ENCODE measurements at regions not wholly inside any gene's neighbourhood (a gene's known extent, or its start where the extent isn't known, plus 50 kb on each side); places are given as distances from the start of the nearest gene placed in this dataset.

DNA sequence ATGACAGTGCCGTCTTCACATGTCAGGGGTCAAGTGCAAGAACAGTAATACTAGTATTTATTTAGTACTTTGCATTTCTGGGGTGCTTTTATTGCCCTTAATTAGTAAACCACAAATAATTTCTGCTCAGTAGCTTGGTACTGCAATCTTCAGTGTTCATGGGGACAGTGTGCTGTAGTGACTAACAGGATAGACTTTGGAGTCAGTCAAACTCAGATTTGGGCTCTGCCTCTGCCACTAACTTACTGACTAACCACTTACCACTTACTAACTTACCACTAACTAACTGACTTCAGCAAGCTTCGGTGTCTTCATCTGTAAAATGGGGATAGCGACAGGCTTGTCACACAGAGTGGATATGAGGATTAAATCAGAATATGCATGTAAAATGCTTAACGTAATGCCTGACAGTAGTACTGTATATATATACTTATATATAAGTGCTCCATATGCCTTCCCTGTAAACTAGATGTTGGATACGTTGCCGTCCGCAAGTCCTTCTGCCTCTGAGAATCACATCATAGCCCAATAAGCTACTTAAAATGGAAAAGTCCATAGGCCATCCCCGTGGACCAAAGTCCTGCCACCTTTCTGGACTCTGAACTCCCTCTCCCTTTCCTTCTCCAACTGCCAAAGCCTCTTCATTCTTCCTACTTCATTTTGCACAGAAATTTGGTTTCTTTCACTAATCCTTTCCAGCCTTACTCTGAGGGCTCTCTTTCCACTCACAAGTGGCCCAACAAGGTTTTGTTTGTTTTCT, 158.1 kb downstream of the ZIC5 start:
- Histone ChIP-seq H3K27me3 (ENCODE audit: control insufficient read depth in 1 of 2, insufficient read depth in 2 of 2, low read length in 2 of 2) (no peaks in the 10 kb centered on the region), H3K4me3 (ENCODE audit: low read depth in 1 of 2, low read length in 2 of 2) (no peak overlapping the region), H3K9ac (ENCODE audit: low read length) (no peak overlapping the region), H3K9me3 (ENCODE audit: low read length) (no peaks in the 10 kb centered on the region), H3K36me3 (ENCODE audit: insufficient read depth, low read length) (no peaks in the 10 kb centered on the region), H3K27ac (ENCODE audit: low read depth, low read length) (no peak overlapping the region), H3K4me1 (ENCODE audit: insufficient read depth, low read length) (no peaks in the 10 kb centered on the region)

DNA sequence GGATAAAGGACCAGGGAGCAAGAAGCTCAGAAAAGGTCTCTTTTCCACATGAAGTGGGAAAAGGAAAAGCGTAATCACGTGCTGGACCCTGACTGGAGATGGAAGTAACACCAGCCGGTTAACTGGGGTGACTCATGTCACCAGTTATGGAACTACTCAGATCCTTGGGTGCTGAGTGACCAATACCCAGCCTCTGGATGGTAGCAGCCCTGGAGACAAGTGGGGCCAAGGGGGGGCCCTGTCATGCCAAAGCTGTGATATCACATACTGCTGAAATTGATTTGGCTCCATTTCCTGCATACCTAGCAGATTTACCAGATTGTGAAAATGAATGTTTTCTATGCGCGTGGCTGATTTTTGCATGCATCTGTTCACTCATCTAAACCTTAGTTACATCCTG, 158.9 kb downstream of the ZIC5 start:
- H3K36me3 ChIP-seq (ENCODE audit: insufficient read depth, low read length) = no peaks in the 10 kb centered on the region
- no peak overlapping the region for H3K27ac ChIP-seq (ENCODE audit: low read depth, low read length)
- no peak overlapping the region for H3K4me3 ChIP-seq (ENCODE audit: low read depth in 1 of 2, low read length in 2 of 2)
- no peaks in the 10 kb centered on the region for H3K9me3 ChIP-seq (ENCODE audit: low read length)
- no peaks in the 10 kb centered on the region for H3K4me1 ChIP-seq (ENCODE audit: insufficient read depth, low read length)
- H3K9ac ChIP-seq (ENCODE audit: low read length) = no peak overlapping the region
- H3K27me3 ChIP-seq (ENCODE audit: control insufficient read depth in 1 of 2, insufficient read depth in 2 of 2, low read length in 2 of 2) = no peaks in the 10 kb centered on the region

DNA sequence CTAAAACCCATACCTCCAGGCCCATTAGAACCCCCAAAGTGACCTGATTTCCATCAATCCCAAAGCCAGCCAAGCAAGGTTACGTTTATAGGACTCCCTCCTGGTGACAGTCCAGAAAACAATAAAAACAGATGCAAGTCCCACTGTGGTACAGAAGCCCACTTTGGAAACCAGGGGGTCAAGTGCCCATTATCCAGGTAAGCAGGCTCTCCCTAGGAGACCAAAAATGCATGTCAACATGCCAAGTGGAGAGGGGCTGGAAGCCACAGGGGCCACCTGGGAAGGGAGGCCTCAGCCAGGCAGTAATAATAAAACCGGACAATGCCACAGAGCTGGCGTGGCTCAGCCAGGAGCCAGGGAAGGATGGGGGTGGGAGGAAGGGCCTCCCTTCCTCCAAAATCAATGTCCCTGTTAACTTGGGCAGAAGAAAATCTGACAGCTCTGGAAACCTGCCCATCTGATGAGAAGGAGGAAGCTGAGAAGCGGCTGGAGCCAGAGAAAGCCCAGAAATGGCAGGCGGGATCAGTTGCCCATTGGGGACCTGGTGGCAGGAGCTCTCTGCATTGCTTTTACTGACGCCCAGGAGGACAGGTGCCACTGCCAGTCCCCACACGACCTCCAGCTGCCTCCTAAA, 160.4 kb downstream of the ZIC5 start:
- Histone ChIP-seq H3K9ac (ENCODE audit: low read length) (no peak overlapping the region), H3K9me3 (ENCODE audit: low read length) (no peaks in the 10 kb centered on the region), H3K4me1 (ENCODE audit: insufficient read depth, low read length) (no peaks in the 10 kb centered on the region), H3K4me3 (ENCODE audit: low read depth in 1 of 2, low read length in 2 of 2) (no peak overlapping the region), H3K36me3 (ENCODE audit: insufficient read depth, low read length) (no peaks in the 10 kb centered on the region), H3K27me3 (ENCODE audit: control insufficient read depth in 1 of 2, insufficient read depth in 2 of 2, low read length in 2 of 2) (no peaks in the 10 kb centered on the region), H3K27ac (ENCODE audit: low read depth, low read length) (no peak overlapping the region)

DNA sequence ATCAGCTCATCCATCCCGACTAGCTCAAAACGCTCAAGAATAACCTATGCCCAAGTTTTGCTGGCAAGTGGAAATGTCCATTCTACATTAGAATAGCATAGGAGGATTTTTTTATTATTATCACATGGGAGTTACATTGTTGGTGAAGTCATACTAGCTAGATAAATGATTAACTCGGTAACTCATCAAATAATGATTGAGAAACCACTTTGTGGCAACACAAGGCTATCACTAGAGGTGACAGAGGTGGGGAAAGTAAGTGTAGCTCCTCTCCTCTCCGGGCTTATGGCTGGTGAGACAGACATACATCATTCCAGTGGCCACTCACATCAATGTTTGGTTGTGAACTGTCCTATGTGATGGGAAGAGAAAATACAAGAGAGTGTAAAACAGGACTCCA, 161.6 kb downstream of the ZIC5 start:
- no peaks in the 10 kb centered on the region for H3K36me3 ChIP-seq (ENCODE audit: insufficient read depth, low read length)
- H3K4me1 ChIP-seq (ENCODE audit: insufficient read depth, low read length) = no peaks in the 10 kb centered on the region
- no peak overlapping the region for H3K4me3 ChIP-seq (ENCODE audit: low read depth in 1 of 2, low read length in 2 of 2)
- no peaks in the 10 kb centered on the region for H3K9me3 ChIP-seq (ENCODE audit: low read length)
- H3K27ac ChIP-seq (ENCODE audit: low read depth, low read length) = no peak overlapping the region
- H3K27me3 ChIP-seq (ENCODE audit: control insufficient read depth in 1 of 2, insufficient read depth in 2 of 2, low read length in 2 of 2) = no peaks in the 10 kb centered on the region
- no peak overlapping the region for H3K9ac ChIP-seq (ENCODE audit: low read length)

DNA sequence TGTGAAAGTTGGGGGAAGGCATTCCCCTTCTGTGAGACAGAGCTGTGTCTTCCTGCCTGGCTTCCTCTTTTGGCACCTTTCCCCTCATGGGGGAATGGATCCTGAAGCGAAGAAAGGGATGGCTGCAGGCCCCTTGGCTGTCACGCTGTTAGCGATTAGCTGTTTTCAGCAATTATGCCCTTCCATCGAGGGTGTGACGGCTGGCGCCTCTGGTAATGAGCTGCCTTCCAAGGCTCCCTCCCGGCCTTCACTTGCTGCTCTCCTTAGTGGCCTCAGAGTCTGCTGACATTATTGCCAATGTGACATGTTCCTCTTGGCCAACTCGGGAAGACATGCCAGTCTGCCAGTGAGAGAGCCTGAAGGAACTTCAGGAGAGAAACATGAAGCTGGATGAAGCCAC, 162.1 kb downstream of the ZIC5 start:
- H3K9ac ChIP-seq (ENCODE audit: low read length) = no peak overlapping the region
- no peaks in the 10 kb centered on the region for H3K27me3 ChIP-seq (ENCODE audit: control insufficient read depth in 1 of 2, insufficient read depth in 2 of 2, low read length in 2 of 2)
- no peaks in the 10 kb centered on the region for H3K9me3 ChIP-seq (ENCODE audit: low read length)
- H3K4me1 ChIP-seq (ENCODE audit: insufficient read depth, low read length) = no peaks in the 10 kb centered on the region
- H3K36me3 ChIP-seq (ENCODE audit: insufficient read depth, low read length) = no peaks in the 10 kb centered on the region
- H3K27ac ChIP-seq (ENCODE audit: low read depth, low read length) = no peak overlapping the region
- H3K4me3 ChIP-seq (ENCODE audit: low read depth in 1 of 2, low read length in 2 of 2) = no peak overlapping the region

DNA sequence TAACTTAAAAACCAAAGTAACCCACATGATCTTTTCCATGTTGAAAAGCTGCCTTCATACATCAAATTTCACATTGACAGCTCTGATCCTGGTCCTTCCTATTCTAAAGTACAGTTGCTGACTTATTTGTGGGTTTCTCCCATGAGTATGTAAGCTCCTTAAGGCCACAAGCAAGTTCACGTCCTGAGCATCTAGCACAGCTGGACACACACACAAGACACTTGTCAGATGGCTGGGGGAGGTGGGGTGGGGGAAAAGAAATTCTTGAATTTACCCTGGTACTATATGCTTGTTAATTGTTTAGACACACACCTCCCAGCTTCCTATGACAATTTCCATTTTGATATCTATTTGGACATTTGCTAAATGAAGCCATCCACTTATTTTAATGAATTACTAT, 162.8 kb downstream of the ZIC5 start:
- Histone ChIP-seq H3K36me3 (ENCODE audit: insufficient read depth, low read length) (no peaks in the 10 kb centered on the region), H3K9ac (ENCODE audit: low read length) (no peak overlapping the region)

DNA sequence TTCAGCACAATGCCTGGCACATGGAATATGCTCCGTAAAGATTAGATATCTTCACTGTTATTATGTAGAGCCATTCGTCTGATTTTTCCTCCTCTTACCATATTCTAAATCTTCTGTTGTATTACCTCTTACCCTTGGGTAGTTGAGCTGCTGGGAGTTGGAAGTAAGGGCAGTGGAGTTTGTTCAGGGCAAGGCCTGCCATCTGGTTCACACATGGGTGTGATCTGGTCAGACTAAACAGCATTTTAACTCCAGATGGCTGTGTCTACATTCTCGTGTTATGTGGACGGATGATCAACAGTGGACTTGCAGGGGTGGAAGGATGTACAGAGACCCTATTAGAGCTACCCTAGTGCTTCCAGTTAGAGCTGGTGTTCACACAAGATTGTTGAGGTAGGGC, 164.9 kb downstream of the ZIC5 start:
- no peaks in the 10 kb centered on the region for H3K4me1 ChIP-seq (ENCODE audit: insufficient read depth, low read length)
- no peaks in the 10 kb centered on the region for H3K27me3 ChIP-seq (ENCODE audit: control insufficient read depth in 1 of 2, insufficient read depth in 2 of 2, low read length in 2 of 2)
- H3K9me3 ChIP-seq (ENCODE audit: low read length) = no peaks in the 10 kb centered on the region
- H3K4me3 ChIP-seq (ENCODE audit: low read depth in 1 of 2, low read length in 2 of 2) = no peak overlapping the region
- no peak overlapping the region for H3K9ac ChIP-seq (ENCODE audit: low read length)
- H3K27ac ChIP-seq (ENCODE audit: low read depth, low read length) = no peak overlapping the region
- H3K36me3 ChIP-seq (ENCODE audit: insufficient read depth, low read length) = no peaks in the 10 kb centered on the region

More for the DNA sequence above, 162.8 kb downstream of the ZIC5 start:
- no peaks in the 10 kb centered on the region for H3K27me3 ChIP-seq (ENCODE audit: control insufficient read depth in 1 of 2, insufficient read depth in 2 of 2, low read length in 2 of 2)
- H3K4me3 ChIP-seq (ENCODE audit: low read depth in 1 of 2, low read length in 2 of 2) = no peak overlapping the region
- H3K27ac ChIP-seq (ENCODE audit: low read depth, low read length) = no peak overlapping the region
- H3K9me3 ChIP-seq (ENCODE audit: low read length) = no peaks in the 10 kb centered on the region
- no peaks in the 10 kb centered on the region for H3K4me1 ChIP-seq (ENCODE audit: insufficient read depth, low read length)

DNA sequence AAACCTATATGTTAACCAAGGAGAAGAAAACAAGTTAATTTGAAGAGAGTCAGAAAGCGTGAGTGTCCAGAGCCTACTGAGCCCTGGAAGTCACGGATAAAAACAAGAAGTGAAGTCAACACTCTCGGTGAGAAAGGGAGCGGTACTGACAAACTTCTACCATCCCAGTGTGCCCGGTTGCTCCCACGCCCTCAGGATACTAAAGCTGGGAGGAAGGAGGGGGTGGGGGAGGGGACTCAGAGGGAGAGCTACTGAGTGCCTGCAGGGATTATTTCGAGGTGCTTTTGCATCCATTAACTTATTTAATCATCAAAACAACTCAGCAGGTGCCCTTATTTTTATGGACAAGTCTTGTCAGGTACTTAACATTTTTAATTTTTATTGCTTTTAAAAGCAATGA, 166.2 kb downstream of the ZIC5 start:
- no peaks in the 10 kb centered on the region for H3K36me3 ChIP-seq (ENCODE audit: insufficient read depth, low read length)
- H3K9me3 ChIP-seq (ENCODE audit: low read length) = no peaks in the 10 kb centered on the region
- H3K4me3 ChIP-seq (ENCODE audit: low read depth in 1 of 2, low read length in 2 of 2) = no peak overlapping the region
- no peaks in the 10 kb centered on the region for H3K27me3 ChIP-seq (ENCODE audit: control insufficient read depth in 1 of 2, insufficient read depth in 2 of 2, low read length in 2 of 2)
- H3K9ac ChIP-seq (ENCODE audit: low read length) = no peak overlapping the region
- no peaks in the 10 kb centered on the region for H3K4me1 ChIP-seq (ENCODE audit: insufficient read depth, low read length)
- no peak overlapping the region for H3K27ac ChIP-seq (ENCODE audit: low read depth, low read length)

DNA sequence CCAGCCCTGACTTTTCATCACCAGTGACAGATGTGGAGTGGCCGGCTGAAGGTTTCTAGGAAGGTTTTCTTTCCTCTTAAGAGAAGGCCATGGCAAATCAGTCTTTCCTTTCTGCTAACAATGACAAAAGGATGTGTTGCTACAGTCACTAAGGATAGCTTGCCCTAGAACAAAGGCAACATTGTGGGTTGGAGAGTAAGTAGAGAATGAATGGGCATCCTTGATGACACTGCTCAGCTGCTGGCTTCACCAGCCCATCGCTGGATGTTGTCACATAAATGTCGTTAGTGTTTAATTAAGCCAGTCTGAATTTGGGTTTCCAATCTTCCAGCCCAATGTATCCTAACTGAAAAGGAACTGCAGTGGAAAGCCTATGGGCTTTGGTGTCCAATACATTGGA, 168.4 kb downstream of the ZIC5 start:
- Histone ChIP-seq H3K36me3 (ENCODE audit: insufficient read depth, low read length) (no peaks in the 10 kb centered on the region), H3K4me1 (ENCODE audit: insufficient read depth, low read length) (no peaks in the 10 kb centered on the region), H3K9ac (ENCODE audit: low read length) (no peak overlapping the region), H3K4me3 (ENCODE audit: low read depth in 1 of 2, low read length in 2 of 2) (no peak overlapping the region), H3K9me3 (ENCODE audit: low read length) (no peaks in the 10 kb centered on the region), H3K27ac (ENCODE audit: low read depth, low read length) (no peak overlapping the region), H3K27me3 (ENCODE audit: control insufficient read depth in 1 of 2, insufficient read depth in 2 of 2, low read length in 2 of 2) (no peaks in the 10 kb centered on the region)

DNA sequence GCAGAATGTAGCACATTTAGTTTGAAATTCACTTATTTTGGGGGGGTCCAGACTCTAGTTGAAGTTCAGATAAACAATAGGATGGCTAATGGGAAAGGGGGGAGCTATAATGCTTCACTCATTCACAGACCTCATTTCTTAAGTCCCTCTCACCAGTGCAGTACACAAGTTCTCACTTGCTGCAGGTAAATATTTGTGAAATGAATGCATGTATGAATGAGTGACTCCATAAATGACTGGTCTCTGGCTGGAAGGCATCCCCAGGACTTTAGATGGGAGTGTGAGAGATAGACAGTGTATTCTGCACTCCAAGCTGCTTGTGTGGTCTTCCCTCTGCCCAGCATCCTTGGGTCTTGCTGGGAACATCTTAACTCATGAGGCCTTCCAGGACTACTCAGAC, 169.2 kb downstream of the ZIC5 start:
- H3K27me3 ChIP-seq (ENCODE audit: control insufficient read depth in 1 of 2, insufficient read depth in 2 of 2, low read length in 2 of 2) = no peaks in the 10 kb centered on the region
- no peaks in the 10 kb centered on the region for H3K36me3 ChIP-seq (ENCODE audit: insufficient read depth, low read length)
- no peaks in the 10 kb centered on the region for H3K4me1 ChIP-seq (ENCODE audit: insufficient read depth, low read length)
- no peak overlapping the region for H3K27ac ChIP-seq (ENCODE audit: low read depth, low read length)
- no peak overlapping the region for H3K4me3 ChIP-seq (ENCODE audit: low read depth in 1 of 2, low read length in 2 of 2)
- no peaks in the 10 kb centered on the region for H3K9me3 ChIP-seq (ENCODE audit: low read length)
- no peak overlapping the region for H3K9ac ChIP-seq (ENCODE audit: low read length)

DNA sequence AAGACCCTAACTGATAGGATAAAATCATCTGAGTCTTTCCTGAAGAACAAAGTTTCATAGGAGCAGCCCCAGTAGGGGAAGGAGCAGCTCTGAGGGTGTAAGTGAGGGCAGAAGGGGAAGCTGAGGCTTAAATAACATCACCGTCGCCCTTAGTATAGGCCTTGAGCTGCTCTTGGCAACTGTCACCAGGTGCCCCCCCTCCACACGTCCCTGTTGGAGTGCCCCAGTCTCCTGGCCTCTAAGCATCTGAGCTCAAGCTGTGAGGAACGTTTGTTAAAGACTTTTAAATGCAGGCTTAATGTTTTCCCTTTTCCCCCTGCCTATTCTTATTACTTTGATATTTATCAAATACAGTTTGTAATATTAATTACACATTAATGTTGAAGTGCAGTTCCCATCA, 170.6 kb downstream of the ZIC5 start:
- H3K4me1 ChIP-seq (ENCODE audit: insufficient read depth, low read length) = no peaks in the 10 kb centered on the region
- no peak overlapping the region for H3K9ac ChIP-seq (ENCODE audit: low read length)
- H3K9me3 ChIP-seq (ENCODE audit: low read length) = no peaks in the 10 kb centered on the region
- no peak overlapping the region for H3K4me3 ChIP-seq (ENCODE audit: low read depth in 1 of 2, low read length in 2 of 2)
- H3K36me3 ChIP-seq (ENCODE audit: insufficient read depth, low read length) = no peaks in the 10 kb centered on the region
- H3K27me3 ChIP-seq (ENCODE audit: control insufficient read depth in 1 of 2, insufficient read depth in 2 of 2, low read length in 2 of 2) = no peaks in the 10 kb centered on the region
- H3K27ac ChIP-seq (ENCODE audit: low read depth, low read length) = no peak overlapping the region

DNA sequence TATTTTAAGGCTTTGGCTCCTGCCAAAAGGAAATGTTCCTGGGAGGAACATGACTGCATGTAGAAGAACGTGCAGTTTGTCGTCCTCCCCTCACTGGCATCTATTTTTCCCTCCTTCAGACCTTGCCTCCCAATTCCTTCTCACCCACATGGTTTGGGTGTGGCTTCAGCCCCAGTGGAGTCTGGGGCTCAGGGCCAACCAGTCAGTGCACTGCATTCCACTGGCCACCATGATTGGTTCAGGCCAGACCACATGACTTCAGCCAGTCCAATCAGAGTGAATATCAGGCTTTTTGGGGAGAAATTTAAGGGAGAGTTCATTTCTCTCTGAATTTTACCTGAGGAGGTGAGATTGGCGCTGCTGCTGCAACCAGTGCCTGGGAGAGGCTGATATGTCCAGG, 171.6 kb downstream of the ZIC5 start:
- Histone ChIP-seq H3K4me3 (ENCODE audit: low read depth in 1 of 2, low read length in 2 of 2) (no peak overlapping the region), H3K36me3 (ENCODE audit: insufficient read depth, low read length) (no peaks in the 10 kb centered on the region), H3K9me3 (ENCODE audit: low read length) (no peaks in the 10 kb centered on the region), H3K27ac (ENCODE audit: low read depth, low read length) (no peak overlapping the region), H3K27me3 (ENCODE audit: control insufficient read depth in 1 of 2, insufficient read depth in 2 of 2, low read length in 2 of 2) (no peaks in the 10 kb centered on the region), H3K9ac (ENCODE audit: low read length) (no peak overlapping the region), H3K4me1 (ENCODE audit: insufficient read depth, low read length) (no peaks in the 10 kb centered on the region)

Data from muscle layer of colon (tissue), 2 donors.